GM12873 (cell line): ENCODE measurements at regions not wholly inside any gene's neighbourhood (a gene's known extent, or its start where the extent isn't known, plus 50 kb on each side); places are given as distances from the start of the nearest gene placed in this dataset.

Experiments
- CTCF ChIP-seq: IDR thresholded peaks from 2 replicates; pipeline ENCODE4 v1.5.1; 2012; ENCODE audit warnings: low read depth, mild to moderate bottlenecking, moderate library complexity, low read length, control low read depth; ENCODE audit not compliant: insufficient read depth; ENCODE audit errors: missing control alignments

GRCh38 chr17:72193391-72194106 lies 72.7 kb downstream of the SOX9 start:
- no peak for TF ChIP-seq CTCF

- no peak for TF ChIP-seq CTCF
Observed at GRCh38 chr17:72199256-72199655, 78.4 kb downstream of the SOX9 start.

- no peak for TF ChIP-seq CTCF
Observed at GRCh38 chr17:72204742-72205141, 83.9 kb downstream of the SOX9 start.

- no peak for TF ChIP-seq CTCF
Observed at GRCh38 chr17:72205357-72205756, 84.5 kb downstream of the SOX9 start.

- TF ChIP-seq CTCF = no peak
Observed at GRCh38 chr17:72205822-72206221, 85.0 kb downstream of the SOX9 start.

- no peak for TF ChIP-seq CTCF
Observed at GRCh38 chr17:72206376-72206775, 85.6 kb downstream of the SOX9 start.

- TF ChIP-seq CTCF = no peak
Observed at GRCh38 chr17:72208832-72209231, 88.0 kb downstream of the SOX9 start.
